ENCODE measurements at regions not wholly inside any gene's neighbourhood (a gene's known extent, or its start where the extent isn't known, plus 50 kb on each side); places are given as distances from the start of the nearest gene placed in this dataset.

DNA sequence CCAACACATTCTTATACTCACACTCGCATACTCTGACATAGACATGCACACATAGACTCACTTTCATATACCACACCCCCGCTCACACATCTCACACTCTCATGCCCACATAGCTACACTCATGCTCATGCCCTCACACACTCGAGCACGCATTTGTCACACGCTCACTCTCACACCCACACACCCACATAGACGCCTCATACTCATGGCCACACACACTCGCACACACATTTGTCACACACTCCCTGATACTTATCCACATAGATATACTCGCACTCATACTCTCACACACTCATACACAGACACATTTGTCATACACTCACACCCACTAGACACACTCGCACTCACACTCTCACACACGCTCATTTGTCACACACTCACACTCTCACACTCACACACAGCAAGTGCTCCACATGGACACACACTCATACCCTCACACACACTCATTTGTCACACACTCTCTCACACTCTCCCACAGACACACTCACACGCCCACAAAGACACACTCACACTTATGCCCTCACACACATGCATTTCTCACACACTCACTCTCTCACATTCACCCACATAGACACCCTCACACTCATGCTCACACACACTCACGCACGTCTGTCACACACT lies 50.9 kb downstream of the TNP1 start:
- Mint-ChIP-seq H3K4me3 (no peak overlapping the region), H3K36me3 (ENCODE audit: low read depth) (no peaks in the 10 kb centered on the region)

GRCh38 chr2:216807857-216808272 lies 52.0 kb downstream of the TNP1 start:
- H3K36me3 Mint-ChIP-seq (ENCODE audit: low read depth): no peaks in the 10 kb centered on the region
- no peaks in the 10 kb centered on the region for H3K9me3 Mint-ChIP-seq
- DNase-seq (no peak), ATAC-seq (no peak)
- H3K4me1 Mint-ChIP-seq: no peaks in the 10 kb centered on the region
- no peak overlapping the region for H3K27ac Mint-ChIP-seq
- no peaks in the 10 kb centered on the region for H3K27me3 Mint-ChIP-seq
- no peak overlapping the region for H3K4me3 Mint-ChIP-seq

More for the DNA sequence above, 50.9 kb downstream of the TNP1 start:
- no peaks in the 10 kb centered on the region for H3K4me1 Mint-ChIP-seq
- H3K27me3 Mint-ChIP-seq: no peaks in the 10 kb centered on the region
- H3K9me3 Mint-ChIP-seq: no peaks in the 10 kb centered on the region
- ATAC-seq (no peak), DNase-seq (no peak)
- H3K27ac Mint-ChIP-seq: no peak overlapping the region

- Mint-ChIP-seq H3K27ac (no peak overlapping the region), H3K4me3 (no peak overlapping the region)
Observed at GRCh38 chr2:216804357-216805350, 55.2 kb downstream of the TNP1 start.

DNA sequence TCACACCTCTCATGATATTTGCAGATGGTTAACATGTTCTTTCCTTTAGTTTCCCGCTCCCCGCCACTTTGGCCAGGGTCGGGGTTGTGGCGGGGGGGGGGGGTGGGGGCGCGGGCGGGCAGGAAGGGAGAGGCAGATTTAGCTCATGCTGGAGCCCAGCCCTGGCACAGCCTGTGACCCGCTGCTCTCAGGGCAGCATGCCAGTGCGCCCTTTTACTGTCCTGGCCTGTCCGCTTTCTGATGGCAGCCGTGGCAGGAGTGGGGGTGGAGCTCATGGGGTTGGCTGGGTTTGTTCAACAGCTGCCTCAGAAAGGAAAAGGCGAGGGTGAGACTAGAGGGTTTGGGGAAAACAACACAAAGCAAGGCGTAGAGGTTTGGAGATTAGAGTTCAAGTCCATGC lies 56.1 kb downstream of the TNP1 start:
- ATAC-seq: no peak
- Mint-ChIP-seq H3K9me3 (no peaks in the 10 kb centered on the region), H3K4me3 (no peak overlapping the region), H3K4me1 (no peaks in the 10 kb centered on the region), H3K36me3 (ENCODE audit: low read depth) (no peaks in the 10 kb centered on the region), H3K27me3 (peaks cover 2% of the 10 kb centered on the region), H3K27ac (no peak overlapping the region)
- no peak for DNase-seq

More at GRCh38 chr2:216804357-216805350, 55.2 kb downstream of the TNP1 start:
- Mint-ChIP-seq H3K27me3 (no peaks in the 10 kb centered on the region), H3K9me3 (no peaks in the 10 kb centered on the region), H3K36me3 (ENCODE audit: low read depth) (no peaks in the 10 kb centered on the region), H3K4me1 (no peaks in the 10 kb centered on the region)
- DNase-seq: no peak
- ATAC-seq: no peak

DNA sequence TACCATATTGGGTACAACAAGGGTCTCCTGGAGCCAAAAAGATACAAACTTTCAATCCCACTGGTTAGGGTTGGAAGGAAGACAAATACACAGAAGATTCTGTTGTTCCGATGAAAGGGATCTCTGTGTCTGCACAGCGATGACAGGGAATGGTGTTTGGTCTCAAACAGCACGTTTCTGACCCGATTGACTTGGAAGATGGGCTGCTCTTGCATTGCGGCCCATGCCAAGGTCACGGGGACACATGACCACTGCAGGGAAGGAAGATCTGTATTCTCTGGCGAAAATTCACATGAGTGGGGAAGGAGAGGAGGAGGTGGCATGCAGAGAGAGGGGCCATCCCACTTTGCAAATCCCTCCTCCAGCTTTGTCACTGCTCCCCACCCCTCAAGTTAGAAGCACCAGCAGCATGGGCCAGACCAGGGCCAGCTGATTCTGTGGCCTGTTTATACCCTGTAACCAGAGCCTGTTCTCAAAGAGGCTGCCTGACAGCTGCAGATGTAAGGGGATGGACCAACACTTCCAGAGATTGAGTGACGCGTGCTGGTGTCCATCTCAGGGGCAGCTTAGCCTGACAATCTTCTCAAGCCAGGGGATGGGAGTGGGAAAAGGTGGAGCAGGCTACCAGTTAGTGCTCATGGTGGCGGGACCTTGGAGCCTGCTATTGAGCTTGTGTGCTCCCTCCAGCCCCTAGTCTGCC lies 57.2 kb downstream of the TNP1 start:
- Mint-ChIP-seq H3K4me1 (no peaks in the 10 kb centered on the region), H3K4me3 (no peak overlapping the region), H3K9me3 (no peaks in the 10 kb centered on the region), H3K36me3 (ENCODE audit: low read depth) (no peaks in the 10 kb centered on the region), H3K27me3 (peaks cover 4% of the 10 kb centered on the region), H3K27ac (no peak overlapping the region)
- DNase-seq (no peak), ATAC-seq (no peak)

GRCh38 chr2:216800836-216801235 lies 59.0 kb downstream of the TNP1 start:
- no peak overlapping the region for H3K4me3 Mint-ChIP-seq
- ATAC-seq: no peak

DNA sequence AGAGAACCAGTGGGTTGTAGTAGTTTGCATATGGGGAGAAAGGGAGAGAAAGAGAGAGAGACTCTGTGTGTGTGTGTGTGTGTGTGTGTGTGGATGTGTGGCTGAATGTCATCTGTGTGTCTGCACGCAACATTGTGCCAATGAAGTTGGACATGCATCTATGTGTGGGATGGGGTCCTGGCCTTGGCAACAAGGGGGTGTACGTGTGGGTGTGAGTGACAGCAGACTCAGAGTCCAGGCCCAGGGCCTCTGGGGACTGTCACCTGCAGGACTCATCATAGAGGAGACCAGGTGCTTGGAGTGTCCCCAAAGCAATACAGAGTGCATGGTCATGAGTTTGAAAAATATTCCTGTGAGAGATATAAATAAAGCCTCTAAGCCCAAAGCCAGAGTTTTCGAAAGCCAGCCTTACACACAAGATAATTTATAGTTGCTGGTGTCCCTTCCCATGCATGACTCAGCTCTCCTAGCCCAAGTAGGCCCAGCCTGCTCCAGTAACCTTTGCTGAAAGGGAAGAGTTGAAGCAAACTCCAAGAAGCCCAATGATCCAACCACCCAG lies 59.9 kb downstream of the TNP1 start:
- Mint-ChIP-seq H3K9me3 (no peaks in the 10 kb centered on the region), H3K27me3 (peaks cover 4% of the 10 kb centered on the region), H3K4me3 (no peak overlapping the region), H3K27ac (no peak overlapping the region), H3K4me1 (no peaks in the 10 kb centered on the region), H3K36me3 (ENCODE audit: low read depth) (no peaks in the 10 kb centered on the region)
- ATAC-seq: no peak
- DNase-seq: no peak

More at GRCh38 chr2:216800836-216801235, 59.0 kb downstream of the TNP1 start:
- DNase-seq: no peak
- H3K4me1 Mint-ChIP-seq: no peaks in the 10 kb centered on the region
- H3K27me3 Mint-ChIP-seq: peaks cover 4% of the 10 kb centered on the region
- H3K36me3 Mint-ChIP-seq (ENCODE audit: low read depth): no peaks in the 10 kb centered on the region
- no peak overlapping the region for H3K27ac Mint-ChIP-seq
- no peaks in the 10 kb centered on the region for H3K9me3 Mint-ChIP-seq

DNA sequence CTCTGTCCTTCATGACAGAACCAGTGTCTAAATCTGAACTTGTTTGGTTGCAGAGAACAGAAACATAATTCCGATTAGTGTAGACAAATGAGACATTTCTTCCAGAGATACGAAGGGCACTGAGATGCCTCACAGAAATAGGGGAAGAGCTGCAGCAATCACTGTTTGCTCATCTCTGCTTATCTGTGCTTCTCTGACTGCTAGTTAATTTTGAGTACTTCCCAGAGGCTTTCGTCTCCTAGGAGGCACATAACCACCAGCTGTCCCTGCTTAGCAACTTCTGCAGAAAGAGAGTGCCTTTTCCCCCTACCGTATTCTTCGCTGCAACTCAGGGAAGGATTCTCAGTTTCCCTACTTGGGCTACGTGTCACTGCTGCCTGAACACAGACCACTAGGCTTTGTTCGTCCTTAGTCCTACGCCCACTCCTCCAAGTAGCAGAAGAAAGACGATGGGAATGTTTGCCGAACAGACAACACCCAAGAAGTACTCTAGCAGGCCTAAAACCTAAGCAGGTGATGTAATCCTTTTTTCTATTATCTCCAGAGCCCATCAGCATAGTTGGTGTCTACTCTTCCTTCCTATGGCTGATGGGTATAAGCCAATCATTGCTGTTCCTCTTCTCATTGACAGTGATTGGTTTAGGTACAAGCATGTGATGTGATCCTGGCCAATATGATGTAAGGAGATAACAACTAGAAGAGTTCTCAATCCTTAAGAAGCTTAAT lies 63.6 kb downstream of the TNP1 start:
- H3K36me3 Mint-ChIP-seq (ENCODE audit: low read depth): no peaks in the 10 kb centered on the region
- H3K27ac Mint-ChIP-seq: no peak overlapping the region

GRCh38 chr2:216793386-216793785 lies 66.5 kb downstream of the TNP1 start:
- ATAC-seq (no peak), DNase-seq (no peak)
- Mint-ChIP-seq H3K27me3 (peaks cover under 1% of the 10 kb centered on the region), H3K9me3 (no peaks in the 10 kb centered on the region), H3K27ac (no peak overlapping the region), H3K36me3 (ENCODE audit: low read depth) (no peaks in the 10 kb centered on the region), H3K4me1 (no peaks in the 10 kb centered on the region), H3K4me3 (no peak overlapping the region)

More for the DNA sequence above, 63.6 kb downstream of the TNP1 start:
- DNase-seq (no peak), ATAC-seq (no peak)
- H3K4me3 Mint-ChIP-seq: no peak overlapping the region
- H3K9me3 Mint-ChIP-seq: no peaks in the 10 kb centered on the region
- no peaks in the 10 kb centered on the region for H3K4me1 Mint-ChIP-seq
- peaks cover 4% of the 10 kb centered on the region for H3K27me3 Mint-ChIP-seq

- Mint-ChIP-seq H3K4me1 (no peaks in the 10 kb centered on the region), H3K9me3 (no peaks in the 10 kb centered on the region), H3K36me3 (ENCODE audit: low read depth) (no peaks in the 10 kb centered on the region), H3K27ac (no peak overlapping the region), H3K27me3 (no peaks in the 10 kb centered on the region), H3K4me3 (no peak overlapping the region)
- DNase-seq (no peak), ATAC-seq (no peak)
Observed at GRCh38 chr2:216792222-216793021, 67.4 kb downstream of the TNP1 start.

DNA sequence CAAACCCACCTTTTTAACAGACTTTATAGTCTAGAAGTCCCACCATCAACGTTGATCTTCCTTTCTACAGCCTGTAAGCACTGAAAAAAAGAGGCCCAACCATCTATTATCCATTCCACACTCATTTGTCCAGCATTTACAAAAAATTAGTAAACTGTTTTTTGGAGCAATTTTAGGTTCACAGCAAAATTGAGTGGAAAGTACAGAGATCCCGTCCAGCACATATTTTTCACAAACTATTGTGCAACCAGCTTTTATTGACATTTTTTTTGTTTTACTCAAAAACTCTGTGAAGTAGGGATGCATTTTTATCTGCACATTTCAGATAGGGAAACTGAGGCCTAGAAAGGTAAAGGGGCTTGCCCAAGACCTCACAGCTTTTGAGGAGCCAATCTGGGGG lies 68.6 kb downstream of the TNP1 start:
- H3K36me3 Mint-ChIP-seq (ENCODE audit: low read depth): no peaks in the 10 kb centered on the region
- no peak overlapping the region for H3K4me3 Mint-ChIP-seq
- H3K27ac Mint-ChIP-seq: no peak overlapping the region
- no peaks in the 10 kb centered on the region for H3K27me3 Mint-ChIP-seq
- no peak for ATAC-seq
- DNase-seq: no peak
- H3K9me3 Mint-ChIP-seq: no peaks in the 10 kb centered on the region
- no peaks in the 10 kb centered on the region for H3K4me1 Mint-ChIP-seq

- Mint-ChIP-seq H3K36me3 (ENCODE audit: low read depth) (no peaks in the 10 kb centered on the region), H3K27me3 (peaks cover 2% of the 10 kb centered on the region), H3K4me3 (no peak overlapping the region), H3K27ac (no peak overlapping the region), H3K4me1 (no peaks in the 10 kb centered on the region), H3K9me3 (no peaks in the 10 kb centered on the region)
- DNase-seq (no peak), ATAC-seq (no peak)
Observed at GRCh38 chr2:216789081-216789480, 70.8 kb downstream of the TNP1 start.

GRCh38 chr2:216787851-216788540 lies 71.9 kb downstream of the TNP1 start:
- Mint-ChIP-seq H3K4me3 (no peak overlapping the region), H3K27ac (no peak overlapping the region), H3K27me3 (peaks cover 2% of the 10 kb centered on the region), H3K4me1 (no peaks in the 10 kb centered on the region), H3K36me3 (ENCODE audit: low read depth) (no peaks in the 10 kb centered on the region), H3K9me3 (no peaks in the 10 kb centered on the region)
- ATAC-seq (no peak), DNase-seq (no peak)

Data from activated naive CD8-positive, alpha-beta T cell treated with anti-CD3 and anti-CD28 coated beads, Interleukin-2, amount 50 U/mL, for 24 hours (primary cell).